PC-9 (cell line): ENCODE measurements at regions not wholly inside any gene's neighbourhood (a gene's known extent, or its start where the extent isn't known, plus 50 kb on each side); places are given as distances from the start of the nearest gene placed in this dataset.

Source experiments
- CTCF ChIP-seq: fragments of 200-600 bp; sonication (generic); conservative IDR thresholded peaks from 2 replicates; pipeline ENCODE4 v1.6.1; 2017; ENCODE audit warnings: mixed run types, antibody characterized with exemption, mild to moderate bottlenecking, moderate library complexity
- EZH2 ChIP-seq: fragments of 200-600 bp; sonication (generic); IDR thresholded peaks from 2 replicates; pipeline ENCODE4 v1.8.0; 2017; ENCODE audit warnings: antibody characterized with exemption, low read depth

- no peak for TF ChIP-seq CTCF
- no peak for TF ChIP-seq EZH2
Observed at GRCh38 chr5:28104080-28104479, 1065.7 kb upstream of the CDH9 start.
